Fibroblast of lung (primary cell): ENCODE measurements at regions not wholly inside any gene's neighbourhood (a gene's known extent, or its start where the extent isn't known, plus 50 kb on each side); places are given as distances from the start of the nearest gene placed in this dataset.

Experiments
- CTCF ChIP-seq, 2 donors: IDR thresholded peaks in 1 of 2; conservative IDR thresholded peaks in 1 of 2; 1 replicate in 1 of 2; 2 replicates in 1 of 2; pipeline ENCODE4 v1.5.1; 2011 to 2012; ENCODE audit warnings: low read length in 2 of 2, control low read depth in 1 of 2, inconsistent platforms in 1 of 2, low read depth in 1 of 2, mild to moderate bottlenecking in 1 of 2
- EZH2 ChIP-seq: IDR thresholded peaks from 2 replicates; pipeline ENCODE4 v1.5.1; 2012; ENCODE audit warnings: low read length, control low read depth, mild to moderate bottlenecking; ENCODE audit errors: missing control alignments

GRCh38 chr11:112812729-112813128 is 148.5 kb upstream of the NCAM1 start:
- TF ChIP-seq CTCF (conservative IDR thresholded peaks at IDR 0.05 in 1 of 2, IDR thresholded peaks at IDR 0.05 in 1 of 2; ENCODE audit: low read depth in 1 of 2, low read length in 2 of 2) (no peak), EZH2 (no peak)
